Keratinocyte (primary cell): ENCODE measurements at regions not wholly inside any gene's neighbourhood (a gene's known extent, or its start where the extent isn't known, plus 50 kb on each side); places are given as distances from the start of the nearest gene placed in this dataset.

Experiments
- DNase-seq: peaks from one replicate; pipeline ENCODE4 v3.0.0-alpha.2; 2011; ENCODE audit warnings: low read depth, missing footprints, low spot score
- FAIRE-seq: peaks from 2 replicates; lab custom pipeline; 2011; peaks lifted over from hg19 to GRCh38; lab: Jason Lieb, UNC
- H2AFZ ChIP-seq: 2 replicates; pipeline ENCODE4 v1.6.0; 2012; ENCODE audit warnings: low read length, control low read depth, inconsistent platforms; ENCODE audit not compliant: control insufficient read depth
- H3K27ac ChIP-seq: 2 replicates; pipeline ENCODE4 v1.5.1; 2011; ENCODE audit warnings: low read length; ENCODE audit not compliant: control insufficient read depth, insufficient read depth
- H3K27me3 ChIP-seq: 3 replicates; pipeline ENCODE4 v1.6.0; 2011; ENCODE audit warnings: low read length; ENCODE audit not compliant: control insufficient read depth, insufficient read depth; ENCODE audit errors: extremely low read depth
- H3K36me3 ChIP-seq, 2 experiments: 2 replicates in 1 of 2; 3 replicates in 1 of 2; pipeline ENCODE4 v1.5.1; 2011; ENCODE audit warnings: low read length in 2 of 2, mild to moderate bottlenecking in 1 of 2; ENCODE audit not compliant: control insufficient read depth in 2 of 2, insufficient read depth in 2 of 2; ENCODE audit errors: extremely low read depth in 1 of 2
- H3K4me1 ChIP-seq: 3 replicates; pipeline ENCODE4 v1.5.1; 2011; ENCODE audit warnings: low read length; ENCODE audit not compliant: control insufficient read depth, insufficient read depth; ENCODE audit errors: extremely low read depth
- H3K4me2 ChIP-seq: 3 replicates; pipeline ENCODE4 v1.6.0; 2011; ENCODE audit warnings: low read depth, low read length; ENCODE audit not compliant: control insufficient read depth, insufficient read depth; ENCODE audit errors: extremely low read depth
- H3K4me3 ChIP-seq, 3 experiments: fragments of 200-600 bp in 1 of 3; sonication (generic) in 1 of 3; 2 replicates in 2 of 3; 3 replicates in 1 of 3; pipeline ENCODE4 v1.5.1; 2011 to 2016; ENCODE audit warnings: low read length in 3 of 3, mild to moderate bottlenecking in 3 of 3, control low read depth in 2 of 3, inconsistent platforms in 1 of 3, low read depth in 1 of 3, mixed read lengths in 1 of 3, mixed run types in 1 of 3, moderate library complexity in 1 of 3; ENCODE audit not compliant: control insufficient read depth in 2 of 3, insufficient read depth in 2 of 3; ENCODE audit errors: extremely low read depth in 1 of 3
- H3K79me2 ChIP-seq: 2 replicates; pipeline ENCODE4 v1.6.0; 2012; ENCODE audit warnings: low read length; ENCODE audit not compliant: control insufficient read depth, insufficient read depth
- H3K9ac ChIP-seq: 3 replicates; pipeline ENCODE4 v1.6.0; 2011; ENCODE audit warnings: low read length; ENCODE audit not compliant: control insufficient read depth, insufficient read depth; ENCODE audit errors: extremely low read depth
- H3K9me1 ChIP-seq: 3 replicates; pipeline ENCODE4 v1.6.0; 2011; ENCODE audit warnings: low read length; ENCODE audit not compliant: control insufficient read depth, insufficient read depth; ENCODE audit errors: extremely low read depth
- H3K9me3 ChIP-seq: 2 replicates; pipeline ENCODE4 v1.5.1; 2012; ENCODE audit warnings: low read depth, low read length; ENCODE audit not compliant: control insufficient read depth
- H4K20me1 ChIP-seq: 3 replicates; pipeline ENCODE4 v1.6.0; 2011; ENCODE audit warnings: low read length; ENCODE audit not compliant: control insufficient read depth, insufficient read depth; ENCODE audit errors: extremely low read depth
- CTCF ChIP-seq, 3 experiments: IDR thresholded peaks in 1 of 3; conservative IDR thresholded peaks in 1 of 3; optimal IDR thresholded peaks in 1 of 3; 2 replicates in 2 of 3; 3 replicates in 1 of 3; pipeline versions ENCODE3 to v1.5.1; 2011; ENCODE audit warnings: low read length in 3 of 3, mild to moderate bottlenecking in 3 of 3, moderate library complexity in 2 of 3, control low read depth in 1 of 3, inconsistent platforms in 1 of 3; ENCODE audit not compliant: insufficient read depth in 2 of 3; ENCODE audit errors: extremely low read depth in 1 of 3
- EZH2 ChIP-seq: IDR thresholded peaks from one replicate; pipeline ENCODE4 v1.6.1; 2012; ENCODE audit warnings: inconsistent platforms, mild to moderate bottlenecking, low read length, moderate library complexity
- dilution Hi-C: fragments of 300-500 bp; cut with MboI; formaldehyde crosslinking; loops from one replicate; pipeline ENCODE4 v1.7.0; 2020; ENCODE audit warnings: low sequenced_read_pairs; ENCODE audit not compliant: extremely low pct_ligation_motif_present

GRCh38 chr21:38937844-38938243 is 132.1 kb downstream of the ETS2 start:
- Histone ChIP-seq H3K79me2 (no peaks in the 10 kb centered on the region), H3K9ac (no peak overlapping the region), H3K4me1 (no peaks in the 10 kb centered on the region), H3K4me2 (no peak overlapping the region), H3K9me3 (no peaks in the 10 kb centered on the region), H4K20me1 (no peaks in the 10 kb centered on the region), H2AFZ (no peak overlapping the region), H3K9me1 (no peaks in the 10 kb centered on the region), H3K27ac (no peak overlapping the region), H3K4me3 (no peak overlapping the region), H3K27me3 (no peaks in the 10 kb centered on the region), H3K36me3 (no peaks in the 10 kb centered on the region)
- TF ChIP-seq CTCF (optimal IDR thresholded peaks at IDR 0.05 in 1 of 3, IDR thresholded peaks at IDR 0.05 in 1 of 3, conservative IDR thresholded peaks at IDR 0.05 in 1 of 3; ENCODE audit: extremely low read depth in 1 of 3, insufficient read depth in 2 of 3, low read length in 3 of 3) = no peak
- TF ChIP-seq EZH2 = no peak
- dilution Hi-C loops = no loop called here
- FAIRE-seq (no peak), DNase-seq (no peak)

- FAIRE-seq (no peak), DNase-seq (no peak)
- no peak for TF ChIP-seq CTCF (optimal IDR thresholded peaks at IDR 0.05 in 1 of 3, IDR thresholded peaks at IDR 0.05 in 1 of 3, conservative IDR thresholded peaks at IDR 0.05 in 1 of 3; ENCODE audit: extremely low read depth in 1 of 3, insufficient read depth in 2 of 3, low read length in 3 of 3)
- no peak for TF ChIP-seq EZH2
- Histone ChIP-seq H3K79me2 (no peaks in the 10 kb centered on the region), H4K20me1 (no peaks in the 10 kb centered on the region), H3K27ac (no peak overlapping the region), H3K4me3 (no peak overlapping the region), H3K9me1 (no peaks in the 10 kb centered on the region), H3K9ac (no peak overlapping the region), H3K4me1 (no peaks in the 10 kb centered on the region), H3K27me3 (no peaks in the 10 kb centered on the region), H2AFZ (no peak overlapping the region), H3K9me3 (no peaks in the 10 kb centered on the region), H3K36me3 (no peaks in the 10 kb centered on the region), H3K4me2 (no peak overlapping the region)
- dilution Hi-C loops = no loop called here
These were observed 131.6 kb downstream of the ETS2 start for GRCh38 chr21:38937286-38937790.
